Upper lobe of left lung (tissue), 6 donors: ENCODE measurements at regions not wholly inside any gene's neighbourhood (a gene's known extent, or its start where the extent isn't known, plus 50 kb on each side); places are given as distances from the start of the nearest gene placed in this dataset.

ENCODE experiments used
- ATAC-seq, 2 donors: fragments of 200-7000 bp; cut with Tn5 transposase; one replicate each; pipeline ENCODE4 v1.9.1; 2022; ENCODE audit warnings: mild to moderate bottlenecking in 2 of 2, moderate library complexity in 2 of 2; ENCODE audit not compliant: low FRiP score in 2 of 2
- DNase-seq, 2 donors: peaks; one replicate each; pipeline ENCODE4 v3.0.0-alpha.2; 2019 to 2020
- H3K27ac ChIP-seq, 4 donors: fragments of 200-600 bp; sonication (generic); one replicate each; pipeline ENCODE4 v1.5.1; 2016 to 2019
- H3K27me3 ChIP-seq, 4 donors: fragments of 200-600 bp; sonication (generic); one replicate each; pipeline ENCODE4 v1.5.1; 2017 to 2019
- H3K36me3 ChIP-seq, 4 donors: fragments of 200-600 bp; sonication (generic); one replicate each; pipeline ENCODE4 v1.5.1; 2016 to 2019
- H3K4me1 ChIP-seq, 4 donors: fragments of 200-600 bp; sonication (generic); one replicate each; pipeline ENCODE4 v1.5.1; 2018 to 2019
- H3K4me3 ChIP-seq, 4 donors: fragments of 200-600 bp; sonication (generic); one replicate each; pipeline ENCODE4 v1.5.1; 2017 to 2019; ENCODE audit warnings: mild to moderate bottlenecking in 2 of 4, moderate library complexity in 1 of 4
- H3K9me3 ChIP-seq, 4 donors: fragments of 200-600 bp; sonication (generic); one replicate each; pipeline ENCODE4 v1.5.1; 2018 to 2019
- CTCF ChIP-seq, 6 experiments: fragments of 450-650 bp in 4 of 6; fragments of 200-600 bp in 2 of 6; sonication (generic) in 2 of 6; IDR thresholded peaks; one replicate each; pipeline ENCODE4 v1.5.1; 2016 to 2019; ENCODE audit warnings: antibody characterized with exemption in 6 of 6
- EP300 ChIP-seq, 4 donors: sonication (generic); formaldehyde crosslinking; IDR thresholded peaks; one replicate each; pipeline ENCODE4 v1.5.1; 2017; ENCODE audit warnings: antibody characterized with exemption in 4 of 4, control low read depth in 2 of 4
- POLR2A ChIP-seq, 4 donors: fragments of 450-650 bp; IDR thresholded peaks; one replicate each; pipeline ENCODE4 v1.5.1; 2016 to 2017; ENCODE audit warnings: antibody characterized with exemption in 4 of 4, mild to moderate bottlenecking in 2 of 4
- POLR2AphosphoS5 ChIP-seq, 2 donors: sonication (generic); formaldehyde crosslinking; IDR thresholded peaks; one replicate each; pipeline ENCODE4 v1.5.1; 2017; ENCODE audit warnings: antibody characterized with exemption in 2 of 2
- WGBS, 2 donors: methylation state at CpG; one replicate each; pipeline ENCODE4 v1.1.5; 2017 to 2018; 5-methylcytosine and 5-hydroxymethylcytosine counted together
- donor health status: DM: no; HTN: no; CAD: no; lungs with moderate emphysema.
- donor health status: DM: no; HTN: yes; CAD: no; lungs with severe emphysema.

- 70 to 82% methylated on average over 14 to 16 of the region's 16 CpGs for WGBS, 2 donors
- no peak for TF ChIP-seq POLR2A (IDR thresholded peaks at IDR 0.05)
- TF ChIP-seq EP300 (IDR thresholded peaks at IDR 0.05) = no peak
- TF ChIP-seq CTCF (IDR thresholded peaks at IDR 0.05) = no peak
- TF ChIP-seq POLR2AphosphoS5 (IDR thresholded peaks at IDR 0.05) = no peak
- DNase-seq (peak in 1 of 2 donors; percentile 16), ATAC-seq (no peak)
- H3K4me3 ChIP-seq = no peak overlapping the region
- H3K27ac ChIP-seq = peak overlapping the region in 1 of 4 donors; percentile 11
- no peaks in the 10 kb centered on the region for H3K27me3 ChIP-seq
- H3K9me3 ChIP-seq = peaks cover 0 to 3% (median under 1%) of the 10 kb centered on the region in 4 donors
- H3K36me3 ChIP-seq = no peaks in the 10 kb centered on the region
- H3K4me1 ChIP-seq = peaks cover 30 to 56% (median 45%) of the 10 kb centered on the region in 4 donors
These were observed 144.9 kb upstream of the ID2 start for GRCh38 chr2:8536686-8537561.

- no peaks in the 10 kb centered on the region for H3K27me3 ChIP-seq
- peak overlapping the region in 1 of 4 donors; percentile 11 for H3K27ac ChIP-seq
- DNase-seq (peak in 1 of 2 donors; percentile 19), ATAC-seq (no peak)
- H3K9me3 ChIP-seq = no peaks in the 10 kb centered on the region
- 73 to 79% methylated on average over 4 of the region's 4 CpGs for WGBS, 2 donors
- H3K4me3 ChIP-seq = no peak overlapping the region
- no peaks in the 10 kb centered on the region for H3K36me3 ChIP-seq
- H3K4me1 ChIP-seq = peaks cover 32 to 56% (median 46%) of the 10 kb centered on the region in 4 donors
- TF ChIP-seq EP300 (IDR thresholded peaks at IDR 0.05) (no peak), POLR2AphosphoS5 (IDR thresholded peaks at IDR 0.05) (no peak), POLR2A (IDR thresholded peaks at IDR 0.05) (no peak), CTCF (IDR thresholded peaks at IDR 0.05) (no peak)
These were observed 144.2 kb upstream of the ID2 start for GRCh38 chr2:8537562-8538155.

- no peak for DNase-seq
- peaks cover 33 to 56% (median 50%) of the 10 kb centered on the region in 4 donors for H3K4me1 ChIP-seq
- no peak for ATAC-seq
- 79 to 90% methylated on average over 2 to 9 of the region's 9 CpGs for WGBS, 2 donors
- H3K9me3 ChIP-seq = no peaks in the 10 kb centered on the region
- TF ChIP-seq EP300 (IDR thresholded peaks at IDR 0.05) (no peak), POLR2A (IDR thresholded peaks at IDR 0.05) (no peak), POLR2AphosphoS5 (IDR thresholded peaks at IDR 0.05) (no peak), CTCF (IDR thresholded peaks at IDR 0.05) (no peak)
- no peaks in the 10 kb centered on the region for H3K36me3 ChIP-seq
- H3K4me3 ChIP-seq = no peak overlapping the region
- H3K27ac ChIP-seq = peak overlapping the region in 1 of 4 donors; percentile 79
- no peaks in the 10 kb centered on the region for H3K27me3 ChIP-seq
These were observed 143.3 kb upstream of the ID2 start for GRCh38 chr2:8538531-8538930.

- ATAC-seq (no peak), DNase-seq (no peak)
- WGBS, 2 donors = 75 to 81% methylated on average over 12 of the region's 14 CpGs
- Histone ChIP-seq H3K27ac (peak overlapping the region; percentile 37 to 79 (median 66)), H3K4me3 (no peak overlapping the region), H3K27me3 (no peaks in the 10 kb centered on the region), H3K9me3 (no peaks in the 10 kb centered on the region), H3K36me3 (no peaks in the 10 kb centered on the region), H3K4me1 (peaks cover 33 to 60% (median 55%) of the 10 kb centered on the region in 4 donors)
- TF ChIP-seq EP300 (IDR thresholded peaks at IDR 0.05) (no peak), POLR2A (IDR thresholded peaks at IDR 0.05) (no peak), CTCF (IDR thresholded peaks at IDR 0.05) (no peak), POLR2AphosphoS5 (IDR thresholded peaks at IDR 0.05) (no peak)
These were observed 142.8 kb upstream of the ID2 start for GRCh38 chr2:8538931-8539621.
